Caki2 (cell line): ENCODE measurements at regions not wholly inside any gene's neighbourhood (a gene's known extent, or its start where the extent isn't known, plus 50 kb on each side); places are given as distances from the start of the nearest gene placed in this dataset.

Experiments
- DNase-seq: peaks from one replicate; pipeline ENCODE4 v3.0.0-alpha.2; 2015; ENCODE audit warnings: low read depth
- in situ Hi-C: cut with HindIII; loops from 2 replicates; pipeline ENCODE4 v1.10.0; 2016; ENCODE audit warnings: low sequenced_read_pairs, low pct_unique_long_range_greater_than_20kb, mixed read lengths

GRCh38 chr17:27226611-27227230, 67.2 kb upstream of the WSB1 start:
- in situ Hi-C loops: no loop called here

GRCh38 chr17:27230996-27231395, 62.9 kb upstream of the WSB1 start:
- DNase-seq: no peak
- in situ Hi-C loops: no loop called here

More at GRCh38 chr17:27226611-27227230, 67.2 kb upstream of the WSB1 start:
- DNase-seq: peak; percentile 25

DNA sequence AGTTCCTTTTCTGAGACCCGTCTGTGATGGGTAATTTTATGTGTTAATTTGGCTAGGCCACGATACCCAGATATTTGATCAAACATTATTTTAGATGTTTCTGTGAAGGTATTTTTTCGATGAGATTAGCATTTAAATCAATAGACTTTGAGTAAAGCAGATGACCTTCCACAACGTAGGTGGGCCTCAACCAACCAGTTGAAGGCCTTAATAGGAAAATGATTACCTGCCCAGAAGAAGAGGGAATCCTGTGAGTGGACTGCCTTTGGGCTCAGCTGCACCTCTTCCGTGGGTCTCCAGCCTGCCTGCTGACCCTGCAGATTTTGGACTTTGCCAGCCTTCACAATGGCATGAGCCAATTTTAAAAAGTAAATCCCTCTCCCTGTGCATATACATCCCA, 61.6 kb upstream of the WSB1 start:
- in situ Hi-C loops: no loop called here
- DNase-seq: no peak

DNA sequence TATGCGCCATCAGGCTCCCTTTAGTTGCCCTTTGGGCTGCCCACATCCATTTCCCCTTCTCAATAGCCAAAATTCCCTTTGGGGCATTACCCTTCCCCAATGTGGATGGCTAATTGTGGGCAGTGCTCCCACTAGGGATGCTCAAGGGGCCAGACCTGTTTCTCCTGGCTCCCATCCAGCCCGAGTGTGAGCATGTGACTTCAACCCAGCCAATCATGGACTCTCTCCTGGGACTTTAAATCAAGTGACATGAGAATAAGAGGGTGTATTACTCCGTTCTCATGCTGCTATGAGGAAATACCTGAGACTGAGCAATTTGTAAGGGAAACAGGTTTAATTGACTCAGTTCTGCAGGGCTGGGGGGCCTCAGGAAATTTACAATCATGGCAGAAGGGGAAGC, 60.9 kb upstream of the WSB1 start:
- in situ Hi-C loops: no loop called here

GRCh38 chr17:27233776-27234175, 60.1 kb upstream of the WSB1 start:
- in situ Hi-C loops: no loop called here
- no peak for DNase-seq

More for the DNA sequence above, 60.9 kb upstream of the WSB1 start:
- DNase-seq: no peak

- in situ Hi-C loops: no loop called here
- peak; percentile 49 for DNase-seq
Observed at GRCh38 chr17:27236717-27237315, 57.1 kb upstream of the WSB1 start.

DNA sequence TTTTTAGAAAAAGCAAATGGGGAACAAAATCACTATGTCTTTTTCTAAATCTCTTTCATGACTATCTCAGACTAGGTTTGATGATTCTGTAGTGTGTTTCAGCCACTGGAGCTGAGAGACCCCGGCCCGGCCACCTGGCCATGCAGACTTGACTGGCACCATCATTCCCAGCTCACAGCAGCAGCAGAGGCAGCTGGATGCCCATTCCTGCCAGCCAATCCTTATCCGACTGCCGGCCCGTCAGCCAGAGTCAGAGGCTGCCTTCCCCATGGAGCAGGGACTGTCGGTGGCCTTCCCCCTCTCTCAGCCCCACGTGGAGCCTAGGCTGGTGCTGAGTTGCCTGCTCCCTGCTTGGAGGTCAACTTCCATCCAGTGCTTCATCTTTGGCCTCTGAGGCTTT, 56.0 kb upstream of the WSB1 start:
- in situ Hi-C loops: no loop called here

DNA sequence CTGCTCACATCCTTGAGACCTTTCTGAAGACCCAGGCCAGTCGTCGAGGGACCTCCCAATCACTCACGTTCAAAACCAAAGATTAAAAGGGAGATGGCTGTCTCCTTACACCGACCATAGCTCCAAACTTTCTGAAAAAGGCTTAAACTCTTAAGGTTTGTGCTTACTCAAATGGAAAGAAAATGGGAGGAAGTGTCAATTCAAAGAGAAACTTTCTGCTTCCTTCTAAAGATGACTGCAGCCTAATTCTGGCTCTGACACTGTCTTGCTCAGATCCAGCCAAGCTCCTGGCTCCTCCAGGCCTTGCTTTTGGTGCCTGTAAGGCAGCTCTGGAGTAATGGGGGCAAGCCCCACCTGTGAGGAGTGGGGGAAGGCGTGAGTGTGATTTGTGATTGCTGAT, 54.9 kb upstream of the WSB1 start:
- in situ Hi-C loops: no loop called here

More for the DNA sequence above, 56.0 kb upstream of the WSB1 start:
- DNase-seq: no peak

DNA sequence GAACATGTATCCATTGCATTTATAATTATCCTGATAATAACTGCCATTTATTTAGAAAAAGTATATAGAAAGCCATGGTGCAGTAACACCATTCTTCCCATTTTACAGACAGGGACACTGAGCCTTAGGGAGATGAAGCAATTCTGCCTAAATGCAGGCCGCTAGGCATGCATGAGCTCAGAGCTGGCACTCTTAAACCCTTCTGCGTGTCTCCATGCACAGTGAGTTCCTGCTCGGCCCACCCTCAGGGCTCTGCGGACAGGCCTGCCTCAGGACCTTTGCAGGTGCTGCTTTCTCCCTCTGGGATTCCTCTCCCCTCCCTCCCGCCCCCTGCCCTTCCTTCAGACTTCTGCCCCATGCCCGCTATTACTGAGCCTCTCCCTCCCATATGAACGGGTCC, 54.3 kb upstream of the WSB1 start:
- in situ Hi-C loops: no loop called here
- DNase-seq: no peak

More for the DNA sequence above, 54.9 kb upstream of the WSB1 start:
- no peak for DNase-seq

DNA sequence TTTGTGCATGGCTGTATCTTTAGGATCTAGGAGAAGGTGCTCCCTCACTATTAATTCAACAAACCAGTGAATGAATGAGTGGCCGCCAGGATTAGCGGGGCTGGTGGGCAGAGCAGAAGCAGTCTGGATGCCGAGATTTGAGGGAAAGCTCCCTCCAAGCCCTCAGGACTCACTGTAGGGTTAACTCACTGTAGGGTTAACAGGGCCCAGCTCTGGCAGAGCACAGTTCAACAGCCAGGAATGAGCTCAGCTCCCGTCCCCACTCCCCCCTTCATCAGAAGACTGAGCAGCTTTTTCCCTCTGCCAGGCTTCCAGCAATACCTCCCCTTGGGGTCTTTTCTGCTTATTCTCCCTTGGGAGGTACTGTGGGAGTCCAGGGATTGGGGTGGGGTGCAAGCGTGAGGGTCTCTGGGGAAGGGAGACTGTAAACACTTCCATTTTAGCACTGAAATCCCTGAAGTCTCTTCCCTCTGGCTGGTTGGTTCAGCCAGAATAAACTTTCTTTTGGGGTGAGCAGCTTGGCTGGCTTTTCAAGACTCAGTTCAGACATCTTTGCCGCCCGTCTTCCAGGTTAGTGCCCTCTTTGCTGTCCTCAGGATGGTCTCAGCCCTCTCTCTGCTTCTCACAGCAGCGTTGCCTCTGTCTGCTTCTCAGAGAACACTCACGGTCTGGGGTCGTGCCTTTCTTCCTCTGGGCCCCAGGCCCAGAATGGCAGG, 53.7 kb upstream of the WSB1 start:
- in situ Hi-C loops: no loop called here
- DNase-seq: no peak

DNA sequence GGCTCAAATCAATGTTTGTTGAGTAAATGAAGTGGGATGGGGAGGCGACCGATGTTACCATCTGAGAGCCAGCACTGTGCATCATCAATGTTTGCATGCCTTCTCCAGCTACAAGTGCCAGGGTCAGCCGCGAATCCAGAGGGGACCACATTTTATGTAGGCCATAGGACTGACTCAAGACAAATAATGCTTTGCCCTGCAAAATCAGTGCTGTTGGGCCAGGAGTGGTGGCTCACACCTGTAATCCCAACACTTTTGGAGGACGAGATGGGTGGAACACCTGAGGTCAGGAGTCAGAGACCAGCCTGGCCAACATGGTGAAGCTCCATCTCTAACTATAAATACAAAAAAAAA, 53.1 kb upstream of the WSB1 start:
- in situ Hi-C loops: no loop called here
- DNase-seq: no peak

- in situ Hi-C loops: no loop called here
- no peak for DNase-seq
Observed at GRCh38 chr17:27241346-27241946, 52.5 kb upstream of the WSB1 start.

DNA sequence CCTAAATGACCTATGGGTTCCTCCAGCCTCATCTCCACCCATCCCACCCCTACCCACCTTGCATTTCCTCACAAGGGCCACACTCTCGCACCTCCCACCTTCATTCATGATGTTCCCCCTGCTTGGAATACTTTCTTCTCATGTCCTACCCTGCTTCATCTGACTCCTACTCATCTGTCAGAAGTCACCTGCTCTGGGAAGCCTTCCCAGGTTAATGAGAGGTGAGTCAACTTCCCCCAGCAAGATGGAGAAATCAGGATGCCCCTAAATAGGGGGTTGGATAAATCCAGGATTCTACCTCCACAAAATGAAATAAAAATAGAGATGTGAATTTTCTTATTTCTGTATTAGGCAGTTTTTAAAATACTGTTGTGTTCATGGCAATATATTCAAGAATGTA, 51.0 kb upstream of the WSB1 start:
- in situ Hi-C loops: no loop called here
- no peak for DNase-seq

DNA sequence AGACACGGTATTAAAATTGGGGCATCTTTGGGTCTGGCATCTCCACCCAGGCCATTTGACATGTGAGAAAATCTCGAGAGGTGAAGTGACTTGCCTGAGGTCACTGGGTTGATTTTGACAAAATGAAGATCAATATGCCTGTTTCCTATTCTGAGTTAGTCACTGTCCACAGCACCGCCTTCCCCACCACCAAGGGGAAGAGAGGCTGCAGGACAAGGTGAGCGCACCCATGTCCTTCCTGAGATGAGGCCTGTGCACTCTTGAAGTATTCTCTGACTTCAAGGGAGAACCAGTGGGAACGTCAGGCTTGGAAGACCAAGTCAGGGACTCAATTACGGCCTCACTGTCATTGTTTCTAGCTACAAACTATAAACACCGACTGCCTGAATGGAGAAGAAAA, 49.9 kb upstream of the WSB1 start:
- in situ Hi-C loops: no loop called here
- DNase-seq: no peak
